SJCRH30 (cell line): ENCODE measurements at regions not wholly inside any gene's neighbourhood (a gene's known extent, or its start where the extent isn't known, plus 50 kb on each side); places are given as distances from the start of the nearest gene placed in this dataset.

Source experiments
- DNase-seq, 2 experiments: peaks; one replicate each; pipeline ENCODE4 v3.0.0-alpha.2; 2015 to 2020
- H3K27ac ChIP-seq: fragments of 250-450 bp; sonication (Bioruptor Pico); 2 replicates; pipeline ENCODE4 v1.5.1; 2020; ENCODE audit warnings: mild to moderate bottlenecking, moderate library complexity
- H3K27me3 ChIP-seq: fragments of 250-450 bp; sonication (Bioruptor Pico); 2 replicates; pipeline ENCODE4 v1.5.1; 2020; ENCODE audit warnings: mild to moderate bottlenecking, moderate library complexity
- H3K36me3 ChIP-seq: fragments of 250-450 bp; sonication (Bioruptor Pico); 2 replicates; pipeline ENCODE4 v1.5.1; 2020; ENCODE audit warnings: mild to moderate bottlenecking, moderate library complexity
- H3K4me1 ChIP-seq: fragments of 250-450 bp; sonication (Bioruptor Pico); 2 replicates; pipeline ENCODE4 v1.5.1; 2020; ENCODE audit warnings: mild to moderate bottlenecking, moderate library complexity
- H3K4me3 ChIP-seq: fragments of 250-450 bp; sonication (Bioruptor Pico); 2 replicates; pipeline ENCODE4 v1.5.1; 2020; ENCODE audit warnings: mild to moderate bottlenecking, moderate library complexity
- H3K9me3 ChIP-seq: fragments of 250-450 bp; sonication (Bioruptor Pico); replicated peaks from 2 replicates; pipeline ENCODE4 v1.5.1; 2020; ENCODE audit warnings: mild to moderate bottlenecking, moderate library complexity

GRCh38 chr5:143986516-143987212, 174.7 kb downstream of the HMHB1 start:
- Histone ChIP-seq H3K4me1 (no peaks in the 10 kb centered on the region), H3K27me3 (no peaks in the 10 kb centered on the region), H3K9me3 (no peaks in the 10 kb centered on the region), H3K36me3 (no peaks in the 10 kb centered on the region), H3K4me3 (no peak overlapping the region), H3K27ac (no peak overlapping the region)
- DNase-seq, result no peak

- H3K4me1 ChIP-seq, result no peaks in the 10 kb centered on the region
- H3K27ac ChIP-seq, result no peak overlapping the region
- H3K27me3 ChIP-seq, result no peaks in the 10 kb centered on the region
- H3K36me3 ChIP-seq, result no peaks in the 10 kb centered on the region
- H3K9me3 ChIP-seq, result no peaks in the 10 kb centered on the region
- DNase-seq, result no peak
- no peak overlapping the region for H3K4me3 ChIP-seq
These were observed 175.3 kb downstream of the HMHB1 start for GRCh38 chr5:143987264-143987663.

- Histone ChIP-seq H3K9me3 (no peaks in the 10 kb centered on the region), H3K4me1 (no peaks in the 10 kb centered on the region), H3K27me3 (no peaks in the 10 kb centered on the region), H3K36me3 (no peaks in the 10 kb centered on the region), H3K4me3 (no peak overlapping the region), H3K27ac (no peak overlapping the region)
- DNase-seq, result no peak
These were observed 176.0 kb downstream of the HMHB1 start for GRCh38 chr5:143987751-143988560.

GRCh38 chr5:143992496-143992895, 178.0 kb downstream of the YIPF5 start:
- Histone ChIP-seq H3K27ac (no peak overlapping the region), H3K4me3 (no peak overlapping the region), H3K9me3 (no peaks in the 10 kb centered on the region), H3K4me1 (no peaks in the 10 kb centered on the region), H3K27me3 (no peaks in the 10 kb centered on the region), H3K36me3 (no peaks in the 10 kb centered on the region)
- DNase-seq, result no peak

- H3K4me1 ChIP-seq, result no peaks in the 10 kb centered on the region
- no peak overlapping the region for H3K27ac ChIP-seq
- no peak for DNase-seq
- no peaks in the 10 kb centered on the region for H3K9me3 ChIP-seq
- H3K36me3 ChIP-seq, result no peaks in the 10 kb centered on the region
- H3K27me3 ChIP-seq, result no peaks in the 10 kb centered on the region
- no peak overlapping the region for H3K4me3 ChIP-seq
These were observed 167.6 kb downstream of the YIPF5 start for GRCh38 chr5:144002876-144003275.

- Histone ChIP-seq H3K4me3 (no peak overlapping the region), H3K27me3 (no peaks in the 10 kb centered on the region), H3K36me3 (no peaks in the 10 kb centered on the region), H3K9me3 (no peaks in the 10 kb centered on the region), H3K27ac (no peak overlapping the region), H3K4me1 (no peaks in the 10 kb centered on the region)
- DNase-seq, result no peak
These were observed 166.8 kb downstream of the YIPF5 start for GRCh38 chr5:144003636-144004035.

- Histone ChIP-seq H3K9me3 (no peaks in the 10 kb centered on the region), H3K4me1 (no peaks in the 10 kb centered on the region), H3K27me3 (no peaks in the 10 kb centered on the region), H3K27ac (no peak overlapping the region), H3K4me3 (no peak overlapping the region), H3K36me3 (no peaks in the 10 kb centered on the region)
- DNase-seq, result no peak
These were observed 166.3 kb downstream of the YIPF5 start for GRCh38 chr5:144004146-144004545.

- no peaks in the 10 kb centered on the region for H3K9me3 ChIP-seq
- H3K27ac ChIP-seq, result no peak overlapping the region
- DNase-seq, result no peak
- H3K4me1 ChIP-seq, result no peaks in the 10 kb centered on the region
- no peaks in the 10 kb centered on the region for H3K36me3 ChIP-seq
- H3K4me3 ChIP-seq, result no peak overlapping the region
- H3K27me3 ChIP-seq, result no peaks in the 10 kb centered on the region
These were observed 165.7 kb downstream of the YIPF5 start for GRCh38 chr5:144004751-144005150.

GRCh38 chr5:144009116-144009515, 161.3 kb downstream of the YIPF5 start:
- Histone ChIP-seq H3K4me1 (no peaks in the 10 kb centered on the region), H3K36me3 (no peaks in the 10 kb centered on the region), H3K27me3 (no peaks in the 10 kb centered on the region), H3K9me3 (no peaks in the 10 kb centered on the region), H3K27ac (no peak overlapping the region), H3K4me3 (no peak overlapping the region)
- DNase-seq, result no peak

- no peak overlapping the region for H3K27ac ChIP-seq
- DNase-seq, result no peak
- no peaks in the 10 kb centered on the region for H3K27me3 ChIP-seq
- H3K4me3 ChIP-seq, result no peak overlapping the region
- no peaks in the 10 kb centered on the region for H3K4me1 ChIP-seq
- no peaks in the 10 kb centered on the region for H3K9me3 ChIP-seq
- H3K36me3 ChIP-seq, result no peaks in the 10 kb centered on the region
These were observed 159.1 kb downstream of the YIPF5 start for GRCh38 chr5:144011388-144011787.

- H3K4me3 ChIP-seq, result no peak overlapping the region
- H3K36me3 ChIP-seq, result no peaks in the 10 kb centered on the region
- H3K4me1 ChIP-seq, result no peaks in the 10 kb centered on the region
- H3K9me3 ChIP-seq, result no peaks in the 10 kb centered on the region
- no peak overlapping the region for H3K27ac ChIP-seq
- H3K27me3 ChIP-seq, result no peaks in the 10 kb centered on the region
- DNase-seq, result no peak
These were observed 156.6 kb downstream of the YIPF5 start for GRCh38 chr5:144013816-144014215.

- H3K4me1 ChIP-seq, result no peaks in the 10 kb centered on the region
- DNase-seq, result no peak
- H3K27ac ChIP-seq, result no peak overlapping the region
- H3K36me3 ChIP-seq, result no peaks in the 10 kb centered on the region
- H3K9me3 ChIP-seq, result no peaks in the 10 kb centered on the region
- no peaks in the 10 kb centered on the region for H3K27me3 ChIP-seq
- no peak overlapping the region for H3K4me3 ChIP-seq
These were observed 154.5 kb downstream of the YIPF5 start for GRCh38 chr5:144015961-144016360.

- Histone ChIP-seq H3K27ac (no peak overlapping the region), H3K4me1 (no peaks in the 10 kb centered on the region), H3K9me3 (no peaks in the 10 kb centered on the region), H3K4me3 (no peak overlapping the region), H3K36me3 (no peaks in the 10 kb centered on the region), H3K27me3 (no peaks in the 10 kb centered on the region)
- no peak for DNase-seq
These were observed 153.3 kb downstream of the YIPF5 start for GRCh38 chr5:144017119-144017518.

GRCh38 chr5:144017631-144018030, 152.8 kb downstream of the YIPF5 start:
- Histone ChIP-seq H3K4me1 (no peaks in the 10 kb centered on the region), H3K9me3 (no peaks in the 10 kb centered on the region), H3K27me3 (no peaks in the 10 kb centered on the region), H3K36me3 (no peaks in the 10 kb centered on the region), H3K27ac (no peak overlapping the region), H3K4me3 (no peak overlapping the region)
- DNase-seq, result no peak

- no peak for DNase-seq
- Histone ChIP-seq H3K27me3 (no peaks in the 10 kb centered on the region; the same call in 1 of the 2 replicates), H3K9me3 (no peaks in the 10 kb centered on the region), H3K4me3 (no peak overlapping the region), H3K4me1 (no peaks in the 10 kb centered on the region), H3K27ac (no peak overlapping the region), H3K36me3 (no peaks in the 10 kb centered on the region)
These were observed 146.4 kb downstream of the YIPF5 start for GRCh38 chr5:144024090-144024489.

- Histone ChIP-seq H3K36me3 (no peaks in the 10 kb centered on the region), H3K27me3 (no peaks in the 10 kb centered on the region; the same call in 1 of the 2 replicates), H3K4me1 (no peaks in the 10 kb centered on the region), H3K4me3 (no peak overlapping the region), H3K27ac (no peak overlapping the region), H3K9me3 (no peaks in the 10 kb centered on the region)
- DNase-seq, result no peak
These were observed 145.9 kb downstream of the YIPF5 start for GRCh38 chr5:144024545-144024944.
